Spleen (tissue), 11 donors: ENCODE measurements at regions not wholly inside any gene's neighbourhood (a gene's known extent, or its start where the extent isn't known, plus 50 kb on each side); places are given as distances from the start of the nearest gene placed in this dataset.

ENCODE experiments used
- DNase-seq: peaks from one replicate; pipeline ENCODE4 v3.0.0-alpha.2; 2020
- H3K27ac ChIP-seq, 8 donors: fragments of 200-600 bp; sonication (generic) in 7 of 8; 1 replicate in 4 of 8; 2 replicates in 4 of 8; pipeline versions ENCODE4 v1.5.0 to v1.8.0; 2016 to 2021; ENCODE audit warnings: inconsistent platforms in 4 of 8, mild to moderate bottlenecking in 4 of 8, moderate library complexity in 1 of 8
- H3K27me3 ChIP-seq, 7 donors: fragments of 200-600 bp; sonication (generic) in 6 of 7; replicated peaks in 1 of 7; 1 replicate in 4 of 7; 2 replicates in 3 of 7; pipeline versions ENCODE4 v1.5.0 to v1.8.0; 2016 to 2021; ENCODE audit warnings: inconsistent platforms in 3 of 7, mild to moderate bottlenecking in 1 of 7
- H3K36me3 ChIP-seq, 6 donors: fragments of 200-600 bp; sonication (generic) in 5 of 6; 1 replicate in 4 of 6; 2 replicates in 2 of 6; pipeline versions ENCODE4 v1.5.0 to v1.8.0; 2016 to 2021; ENCODE audit warnings: inconsistent platforms in 2 of 6
- H3K4me1 ChIP-seq, 6 donors: fragments of 200-600 bp; sonication (generic) in 5 of 6; 1 replicate in 3 of 6; 2 replicates in 3 of 6; pipeline versions ENCODE4 v1.5.0 to v1.8.0; 2016 to 2021; ENCODE audit warnings: inconsistent platforms in 3 of 6
- H3K4me3 ChIP-seq, 8 donors: fragments of 200-600 bp; sonication (generic) in 7 of 8; 1 replicate in 4 of 8; 2 replicates in 4 of 8; pipeline versions ENCODE4 v1.5.0 to v1.8.0; 2016 to 2021; ENCODE audit warnings: inconsistent platforms in 4 of 8, mild to moderate bottlenecking in 4 of 8, moderate library complexity in 2 of 8
- H3K9me3 ChIP-seq, 8 donors: fragments of 200-600 bp; sonication (generic) in 7 of 8; 1 replicate in 4 of 8; 2 replicates in 4 of 8; pipeline versions ENCODE4 v1.5.0 to v1.8.0; 2016 to 2021; ENCODE audit warnings: inconsistent platforms in 4 of 8
- CTCF ChIP-seq, 11 experiments: fragments of 200-600 bp in 7 of 11; fragments of 450-650 bp in 4 of 11; sonication (generic) in 4 of 11; IDR thresholded peaks in 8 of 11; conservative IDR thresholded peaks in 3 of 11; 1 replicate in 7 of 11; 2 replicates in 4 of 11; pipeline versions ENCODE4 v1.4.0 to v1.8.0; 2016 to 2021; ENCODE audit warnings: antibody characterized with exemption in 11 of 11, inconsistent platforms in 4 of 11, mild to moderate bottlenecking in 1 of 11
- POLR2A ChIP-seq, 3 donors: fragments of 450-650 bp; IDR thresholded peaks; one replicate each; pipeline ENCODE4 v1.5.1; 2017; ENCODE audit warnings: antibody characterized with exemption in 3 of 3, mild to moderate bottlenecking in 1 of 3
- POLR2AphosphoS5 ChIP-seq, 3 donors: sonication (generic); formaldehyde crosslinking; IDR thresholded peaks; one replicate each; pipeline ENCODE4 v1.5.1; 2017; ENCODE audit warnings: antibody characterized with exemption in 3 of 3
- WGBS, 5 donors: extraction: QIAGEN DNeasy Blood & Tissue Kit in 3 of 5; methylation state at CpG; one replicate each; pipeline versions ENCODE4 v1.1.5 to v1.1.7; 2013 to 2018; 5-methylcytosine and 5-hydroxymethylcytosine counted together
- intact Hi-C: fragments of 100-400 bp; cut with DNase I; formaldehyde crosslinking; loops from one replicate; pipeline ENCODE4 v1.15.0; 2023; ENCODE audit warnings: low total_unique reads
- donor health status: healthy with polysubstance abuse.
- donor health status: DM: no; HTN: no; CAD: no; lungs with moderate emphysema.
- donor health status: DM: no; HTN: no; CAD: no.
- donor health status: Bipolar disorder and iron deficiency.
- donor health status: healthy.
- donor health status: DM: no; HTN: no; CAD: no.
- donor health status: DM: yes; HTN: yes; CAD: no.

GRCh38 chr18:67080601-67081000, 435.9 kb downstream of the DSEL start:
- Histone ChIP-seq H3K36me3 (no peaks in the 10 kb centered on the region), H3K27me3 (no peaks in the 10 kb centered on the region), H3K9me3 (no peaks in the 10 kb centered on the region), H3K27ac (no peak overlapping the region), H3K4me1 (no peaks in the 10 kb centered on the region), H3K4me3 (no peak overlapping the region)
- TF ChIP-seq POLR2AphosphoS5 (IDR thresholded peaks at IDR 0.05) (no peak), CTCF (IDR thresholded peaks at IDR 0.05 in 8 of 11, conservative IDR thresholded peaks at IDR 0.05 in 3 of 11) (no peak), POLR2A (IDR thresholded peaks at IDR 0.05) (no peak)
- intact Hi-C loops = no loop called here
- DNase-seq = no peak
- 64 to 86% (median 78%) methylated on average over 5 of the region's 5 CpGs for WGBS, 5 donors

GRCh38 chr18:67074309-67074708, 442.2 kb downstream of the DSEL start:
- TF ChIP-seq POLR2A (IDR thresholded peaks at IDR 0.05) = no peak
- no peak for TF ChIP-seq POLR2AphosphoS5 (IDR thresholded peaks at IDR 0.05)
- no peak for TF ChIP-seq CTCF (IDR thresholded peaks at IDR 0.05 in 8 of 11, conservative IDR thresholded peaks at IDR 0.05 in 3 of 11)
- no peak for DNase-seq
- Histone ChIP-seq H3K4me1 (no peaks in the 10 kb centered on the region), H3K36me3 (no peaks in the 10 kb centered on the region), H3K27ac (no peak overlapping the region), H3K27me3 (no peaks in the 10 kb centered on the region), H3K9me3 (no peaks in the 10 kb centered on the region), H3K4me3 (no peak overlapping the region)
- intact Hi-C loops = no loop called here
- WGBS, 5 donors = 46 to 78% (median 65%) methylated on average over 4 of the region's 4 CpGs

GRCh38 chr18:67072791-67073190, 443.7 kb downstream of the DSEL start:
- no peak overlapping the region for H3K27ac ChIP-seq
- TF ChIP-seq POLR2AphosphoS5 (IDR thresholded peaks at IDR 0.05) (no peak), POLR2A (IDR thresholded peaks at IDR 0.05) (no peak), CTCF (IDR thresholded peaks at IDR 0.05 in 8 of 11, conservative IDR thresholded peaks at IDR 0.05 in 3 of 11) (no peak)
- H3K4me3 ChIP-seq = no peak overlapping the region
- WGBS, 5 donors = 49 to 66% (median 55%) methylated on average over 2 of the region's 2 CpGs
- H3K4me1 ChIP-seq = no peaks in the 10 kb centered on the region
- no peaks in the 10 kb centered on the region for H3K27me3 ChIP-seq
- DNase-seq = no peak
- H3K9me3 ChIP-seq = no peaks in the 10 kb centered on the region
- intact Hi-C loops = no loop called here
- no peaks in the 10 kb centered on the region for H3K36me3 ChIP-seq

DNA sequence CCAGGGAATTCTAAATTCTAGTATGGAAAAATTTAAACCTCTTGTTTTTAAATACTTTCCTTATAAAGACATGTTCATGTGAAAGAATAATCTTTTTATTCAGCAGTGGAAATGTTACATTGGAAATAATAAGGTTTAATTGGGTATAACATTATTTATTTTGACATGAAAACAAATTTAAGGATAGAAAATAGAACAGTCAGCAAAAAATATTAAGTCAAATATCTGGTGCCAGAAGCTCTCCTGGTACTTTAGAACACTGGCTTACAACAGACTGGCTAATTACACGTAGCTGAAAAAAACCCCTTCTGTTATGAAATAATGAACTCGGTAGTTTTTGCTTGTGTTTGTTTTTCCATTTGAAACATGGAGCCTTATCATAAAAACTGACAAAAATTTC, 447.9 kb downstream of the DSEL start:
- Histone ChIP-seq H3K27me3 (no peaks in the 10 kb centered on the region), H3K27ac (no peak overlapping the region), H3K4me3 (no peak overlapping the region), H3K9me3 (no peaks in the 10 kb centered on the region), H3K36me3 (no peaks in the 10 kb centered on the region), H3K4me1 (no peaks in the 10 kb centered on the region)
- intact Hi-C loops = no loop called here
- DNase-seq = no peak
- 74 to 92% (median 87%) methylated on average over 2 of the region's 2 CpGs for WGBS, 5 donors
- TF ChIP-seq POLR2A (IDR thresholded peaks at IDR 0.05) (no peak), POLR2AphosphoS5 (IDR thresholded peaks at IDR 0.05) (no peak), CTCF (IDR thresholded peaks at IDR 0.05 in 8 of 11, conservative IDR thresholded peaks at IDR 0.05 in 3 of 11) (no peak)
